GM20000 (cell line): ENCODE measurements at regions not wholly inside any gene's neighbourhood (a gene's known extent, or its start where the extent isn't known, plus 50 kb on each side); places are given as distances from the start of the nearest gene placed in this dataset.
"Not testable (repeated sequence)": the region's sequence is repeated elsewhere in the genome, so short reads cannot be mapped to it uniquely, and the experiment has no call there.

Experiments
- DNase-seq: peaks from one replicate; pipeline ENCODE4 v3.0.0; 2012; ENCODE audit warnings: low spot score
- TF ChIP-seq, protein P1 (sequence below): IDR thresholded peaks from 2 replicates; pipeline ENCODE4 v1.5.1; 2012; ENCODE audit warnings: mild to moderate bottlenecking, control low read depth; ENCODE audit errors: extremely low read depth, missing control alignments

DNA sequence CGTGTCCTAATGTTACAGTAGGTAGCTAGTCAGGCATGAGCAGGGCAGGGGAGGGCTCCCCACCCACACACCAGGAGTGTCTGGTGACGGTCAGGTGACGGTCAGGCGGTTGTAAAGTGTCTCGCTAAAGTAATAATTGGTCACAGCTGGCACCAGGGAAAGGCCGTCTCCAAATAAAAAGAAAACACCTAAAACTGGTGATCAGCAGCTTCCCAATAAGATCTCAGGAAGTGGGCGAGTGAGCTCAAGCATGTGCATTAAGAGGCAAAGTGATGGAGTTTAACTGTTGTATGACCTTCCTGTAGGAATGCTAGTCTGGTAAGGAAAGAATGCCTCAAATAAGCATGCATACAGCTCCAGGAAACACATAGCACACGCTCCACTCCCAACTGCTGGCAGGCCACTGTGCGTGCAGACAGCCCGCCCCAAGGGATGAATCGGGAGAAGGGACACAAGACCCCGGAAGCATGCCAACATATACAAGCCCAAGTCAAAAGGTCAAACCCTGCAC lies 177.1 kb downstream of the RNF144A start:
- TF ChIP-seq, protein P1, sequence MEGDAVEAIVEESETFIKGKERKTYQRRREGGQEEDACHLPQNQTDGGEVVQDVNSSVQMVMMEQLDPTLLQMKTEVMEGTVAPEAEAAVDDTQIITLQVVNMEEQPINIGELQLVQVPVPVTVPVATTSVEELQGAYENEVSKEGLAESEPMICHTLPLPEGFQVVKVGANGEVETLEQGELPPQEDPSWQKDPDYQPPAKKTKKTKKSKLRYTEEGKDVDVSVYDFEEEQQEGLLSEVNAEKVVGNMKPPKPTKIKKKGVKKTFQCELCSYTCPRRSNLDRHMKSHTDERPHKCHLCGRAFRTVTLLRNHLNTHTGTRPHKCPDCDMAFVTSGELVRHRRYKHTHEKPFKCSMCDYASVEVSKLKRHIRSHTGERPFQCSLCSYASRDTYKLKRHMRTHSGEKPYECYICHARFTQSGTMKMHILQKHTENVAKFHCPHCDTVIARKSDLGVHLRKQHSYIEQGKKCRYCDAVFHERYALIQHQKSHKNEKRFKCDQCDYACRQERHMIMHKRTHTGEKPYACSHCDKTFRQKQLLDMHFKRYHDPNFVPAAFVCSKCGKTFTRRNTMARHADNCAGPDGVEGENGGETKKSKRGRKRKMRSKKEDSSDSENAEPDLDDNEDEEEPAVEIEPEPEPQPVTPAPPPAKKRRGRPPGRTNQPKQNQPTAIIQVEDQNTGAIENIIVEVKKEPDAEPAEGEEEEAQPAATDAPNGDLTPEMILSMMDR, result no peak
- no peak for DNase-seq

- TF ChIP-seq, protein P1, result no peak
- no peak for DNase-seq
Observed at GRCh38 chr2:7096726-7097352, 179.6 kb downstream of the RNF144A start.

DNA sequence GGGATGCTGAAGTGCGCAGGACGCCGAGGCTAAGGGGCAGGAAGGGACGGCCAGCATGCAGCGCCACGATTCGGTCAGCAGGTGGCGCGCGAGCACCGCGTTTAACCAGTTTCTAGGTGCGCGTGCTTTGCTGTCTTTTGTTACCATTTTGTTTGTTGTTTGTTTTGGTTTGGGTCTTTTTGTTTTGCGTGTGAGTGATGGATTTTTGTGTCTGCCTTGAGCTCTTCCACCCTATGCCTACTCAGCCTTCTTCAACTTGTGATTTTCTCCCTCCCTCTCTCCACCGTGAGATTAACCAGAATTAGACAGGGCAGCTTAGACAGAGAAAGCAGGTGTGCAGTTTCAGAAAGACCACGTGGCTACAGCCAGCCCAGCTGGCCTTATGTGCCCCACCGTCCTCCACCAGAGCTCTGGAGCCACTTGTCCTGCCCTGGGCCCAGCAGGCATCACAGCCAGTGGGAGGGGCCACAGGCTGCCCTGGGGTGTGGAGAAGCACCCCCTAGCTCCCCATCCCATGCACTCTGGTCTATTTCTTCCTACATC lies 180.2 kb downstream of the RNF144A start:
- TF ChIP-seq, protein P1, result peak; percentile 99
- DNase-seq, result peak; percentile 80

GRCh38 chr2:7098816-7099215 lies 181.6 kb downstream of the RNF144A start:
- DNase-seq, result no peak
- TF ChIP-seq, protein P1, result no peak

DNA sequence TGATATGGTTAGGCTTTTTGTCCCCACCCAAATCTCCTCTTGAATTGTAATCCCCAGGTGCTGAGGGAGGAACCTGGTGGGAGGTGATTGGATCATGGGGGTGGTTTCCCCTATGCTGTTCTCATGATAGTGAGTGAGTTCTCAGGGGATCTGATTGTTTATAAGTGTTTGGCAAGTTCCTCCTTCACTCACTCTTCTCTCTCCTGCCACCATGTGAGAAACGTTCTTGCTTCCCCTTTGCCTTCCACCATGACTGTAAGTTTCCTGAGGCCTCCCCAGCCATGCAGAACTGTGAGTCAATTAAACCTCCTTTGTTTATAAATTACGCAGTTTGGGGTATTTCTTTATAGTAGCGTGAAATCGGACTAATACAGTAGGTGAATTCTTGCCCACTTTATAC lies 182.5 kb downstream of the RNF144A start:
- DNase-seq, result not testable (repeated sequence)

DNA sequence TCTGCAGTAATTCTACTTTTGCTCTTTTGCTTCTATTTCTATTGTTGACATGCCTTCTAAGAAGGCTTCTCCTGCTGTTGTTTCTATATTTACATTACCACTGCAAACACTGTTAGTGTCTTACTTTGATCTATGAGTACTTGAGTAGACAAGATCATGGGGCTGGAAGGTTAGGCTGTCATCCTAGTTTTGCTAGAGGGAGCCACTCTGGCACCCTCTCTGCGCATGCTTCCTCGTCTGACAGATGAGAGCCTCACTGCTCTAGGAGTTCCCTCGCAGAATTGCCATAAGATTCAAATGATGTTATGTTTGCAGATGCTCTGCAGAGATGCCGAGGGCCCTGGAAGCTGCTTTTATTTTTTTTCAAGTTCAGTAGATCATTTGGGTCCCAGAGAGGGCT lies 185.6 kb downstream of the RNF144A start:
- TF ChIP-seq, protein P1, result no peak
- DNase-seq, result no peak

GRCh38 chr2:7108792-7109532 lies 191.8 kb downstream of the RNF144A start:
- TF ChIP-seq, protein P1, result no peak
- no peak for DNase-seq

DNA sequence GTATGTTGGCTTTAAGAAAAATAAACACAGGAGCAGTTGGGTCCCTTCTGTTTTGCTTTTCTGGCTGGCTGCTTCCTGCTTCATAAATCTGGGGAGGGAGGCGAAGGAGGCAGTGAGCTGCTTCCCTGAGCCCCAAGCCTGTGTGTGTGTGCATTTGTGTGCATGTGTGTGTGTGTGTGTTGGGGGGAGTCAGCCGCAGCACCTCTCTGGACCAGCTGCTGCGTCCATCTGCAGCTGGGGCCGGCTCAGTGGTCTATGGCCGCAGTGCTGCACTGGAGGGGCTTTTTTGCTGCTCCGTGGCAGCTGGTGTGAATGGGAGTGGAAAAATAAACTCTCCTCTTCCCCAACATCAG lies 192.3 kb downstream of the RNF144A start:
- no peak for DNase-seq
- TF ChIP-seq, protein P1, result no peak
